IMR-90 (cell line): ENCODE measurements at regions not wholly inside any gene's neighbourhood (a gene's known extent, or its start where the extent isn't known, plus 50 kb on each side); places are given as distances from the start of the nearest gene placed in this dataset.

Experiments
- ATAC-seq: fragments of 200-7000 bp; cut with Tn5 transposase; 2 replicates; pipeline ENCODE4 v1.9.1; 2020; ENCODE audit warnings: low read depth, mild to moderate bottlenecking, moderate library complexity
- BruUV-seq: library from RNA; stranded (reverse); fragments of 400-500 nt; replicated peaks from 2 replicates; lab custom pipeline; 2021; lab: Mats Ljungman, UMichigan
- CTCF ChIA-PET: fragments of 300-600 bp; formaldehyde crosslinking; extraction: SDS; loops from one replicate; lab custom pipeline; 2021; ENCODE audit warnings: antibody characterized with exemption; lab: Yijun Ruan, JAX
- POLR2A ChIA-PET: fragments of 300-600 bp; sonication (Branson Sonifier 250); formaldehyde crosslinking; loops from one replicate; lab custom pipeline; 2022; ENCODE audit warnings: antibody characterized with exemption; ENCODE audit not compliant: unreplicated experiment; lab: Charles Lee
- DNase-seq: peaks from one replicate; pipeline ENCODE4 v3.0.0; 2013
- H2AFZ ChIP-seq: replicated peaks from 2 replicates; pipeline ENCODE3; 2013; ENCODE audit warnings: low read length, mild to moderate bottlenecking; ENCODE audit not compliant: poor library complexity
- H2AK5ac ChIP-seq: 2 replicates; pipeline ENCODE4 v1.6.1; 2013; ENCODE audit warnings: low read depth, low read length, inconsistent platforms
- H2AK9ac ChIP-seq: replicated peaks from 2 replicates; pipeline ENCODE3; 2013; ENCODE audit warnings: mild to moderate bottlenecking, low read depth, low read length, moderate library complexity; ENCODE audit not compliant: poor library complexity
- H2BK120ac ChIP-seq: 2 replicates; pipeline ENCODE4 v1.6.1; 2013; ENCODE audit warnings: low read depth, low read length, inconsistent platforms
- H2BK15ac ChIP-seq: 3 replicates; pipeline ENCODE4 v1.6.1; 2013; ENCODE audit warnings: low read depth, low read length, inconsistent platforms
- H2BK20ac ChIP-seq: 2 replicates; pipeline ENCODE4 v1.6.1; 2013; ENCODE audit warnings: low read depth, mild to moderate bottlenecking, inconsistent platforms, low read length, moderate library complexity
- H2BK5ac ChIP-seq: 2 replicates; pipeline ENCODE4 v1.6.1; 2013; ENCODE audit warnings: mild to moderate bottlenecking, low read depth, low read length, inconsistent platforms; ENCODE audit not compliant: poor library complexity, severe bottlenecking
- H3K14ac ChIP-seq: replicated peaks from 2 replicates; pipeline ENCODE4 v1.6.1; 2013; ENCODE audit warnings: low read depth, low read length, inconsistent platforms
- H3K18ac ChIP-seq: 2 replicates; pipeline ENCODE4 v1.6.1; 2013; ENCODE audit warnings: low read depth, low read length, control low read depth
- H3K23ac ChIP-seq: 2 replicates; pipeline ENCODE4 v1.6.1; 2013; ENCODE audit warnings: low read depth, low read length, inconsistent platforms
- H3K27ac ChIP-seq: 2 replicates; pipeline ENCODE4 v1.5.1; 2013; ENCODE audit warnings: mild to moderate bottlenecking, control low read depth, low read length; ENCODE audit not compliant: insufficient read depth
- H3K27me3 ChIP-seq: 2 replicates; pipeline ENCODE4 v1.6.1; 2013; ENCODE audit warnings: low read length; ENCODE audit not compliant: control insufficient read depth, insufficient read depth
- H3K36me3 ChIP-seq: 2 replicates; pipeline ENCODE4 v1.6.1; 2013; ENCODE audit warnings: low read length, mixed read lengths; ENCODE audit not compliant: control insufficient read depth, insufficient read depth
- H3K4ac ChIP-seq: 2 replicates; pipeline ENCODE4 v1.6.1; 2013; ENCODE audit warnings: low read depth, low read length, inconsistent platforms
- H3K4me1 ChIP-seq: 2 replicates; pipeline ENCODE4 v1.6.1; 2013; ENCODE audit warnings: low read length, mixed read lengths; ENCODE audit not compliant: control insufficient read depth, insufficient read depth
- H3K4me2 ChIP-seq: 2 replicates; pipeline ENCODE4 v1.6.1; 2013; ENCODE audit warnings: low read depth, mild to moderate bottlenecking, control low read depth, low read length, moderate library complexity
- H3K4me3 ChIP-seq: 2 replicates; pipeline ENCODE4 v1.5.1; 2013; ENCODE audit warnings: low read depth, mild to moderate bottlenecking, control low read depth, low read length, moderate library complexity; ENCODE audit not compliant: insufficient read depth
- H3K56ac ChIP-seq: 2 replicates; pipeline ENCODE4 v1.6.1; 2013; ENCODE audit warnings: low read length, inconsistent platforms; ENCODE audit not compliant: insufficient read depth; ENCODE audit errors: extremely low read depth
- H3K79me1 ChIP-seq, 2 experiments: 2 replicates each; pipeline ENCODE4 v1.6.1; 2013; ENCODE audit warnings: low read length in 2 of 2, inconsistent platforms in 1 of 2, low read depth in 1 of 2
- H3K9ac ChIP-seq: 2 replicates; pipeline ENCODE4 v1.6.1; 2013; ENCODE audit warnings: low read depth, low read length, control low read depth
- H3K9me1 ChIP-seq: 2 replicates; pipeline ENCODE4 v1.6.1; 2013; ENCODE audit warnings: low read length, inconsistent platforms; ENCODE audit not compliant: insufficient read depth
- H3K9me3 ChIP-seq: 2 replicates; pipeline ENCODE4 v1.6.1; 2013; ENCODE audit warnings: low read length; ENCODE audit not compliant: control insufficient read depth, insufficient read depth
- H4K20me1 ChIP-seq: 2 replicates; pipeline ENCODE4 v1.6.1; 2013; ENCODE audit warnings: low read length, inconsistent platforms; ENCODE audit not compliant: insufficient read depth
- H4K5ac ChIP-seq: 2 replicates; pipeline ENCODE4 v1.6.1; 2013; ENCODE audit warnings: mild to moderate bottlenecking, low read depth, low read length, control low read depth
- H4K8ac ChIP-seq, 2 experiments: 2 replicates each; pipeline ENCODE4 v1.6.1; 2013; ENCODE audit warnings: low read depth in 2 of 2, low read length in 2 of 2, control low read depth in 1 of 2, inconsistent platforms in 1 of 2
- H4K91ac ChIP-seq: 2 replicates; pipeline ENCODE4 v1.6.1; 2013; ENCODE audit warnings: low read depth, low read length, inconsistent platforms; ENCODE audit not compliant: insufficient read depth
- BHLHE40 ChIP-seq: fragments of 150-350 bp; IDR thresholded peaks from 2 replicates; pipeline ENCODE4 v1.6.1; 2016; ENCODE audit warnings: mild to moderate bottlenecking, low read depth, low read length
- CTCF ChIP-seq: conservative IDR thresholded peaks from 2 replicates; pipeline ENCODE4 v1.5.1; 2012; ENCODE audit warnings: mild to moderate bottlenecking, low read depth, low read length, improper control_type of control experiment
- FOS ChIP-seq: fragments of 150-350 bp; IDR thresholded peaks from 2 replicates; pipeline ENCODE4 v1.6.1; 2016; ENCODE audit warnings: low read depth, low read length
- SMC3 ChIP-seq: fragments of 150-350 bp; IDR thresholded peaks from 2 replicates; pipeline ENCODE4 v1.6.1; 2016; ENCODE audit warnings: low read depth, mild to moderate bottlenecking, antibody characterized with exemption, low read length, moderate library complexity
- dilution Hi-C: fragments of 300-500 bp; cut with HindIII; formaldehyde crosslinking; loops from one replicate; pipeline ENCODE4 v1.14.3; 2018; ENCODE audit warnings: low sequenced_read_pairs; ENCODE audit not compliant: unreplicated experiment
- in situ Hi-C: fragments of 300-500 bp; cut with MboI; formaldehyde crosslinking; loops from 3 replicates; pipeline ENCODE4 v1.14.3; 2019; ENCODE audit warnings: low sequenced_read_pairs, inconsistent platforms, mixed read lengths
- intact Hi-C: fragments of 100-400 bp; cut with micrococcal nuclease; formaldehyde crosslinking; loops from 2 replicates; pipeline ENCODE4 v1.10.0; 2022
- TF ChIP-seq, protein P1 (sequence below): fragments of 150-350 bp; IDR thresholded peaks from 2 replicates; pipeline ENCODE4 v1.6.1; 2016; ENCODE audit warnings: low read depth, mild to moderate bottlenecking, low read length, moderate library complexity, borderline replicate concordance

DNA sequence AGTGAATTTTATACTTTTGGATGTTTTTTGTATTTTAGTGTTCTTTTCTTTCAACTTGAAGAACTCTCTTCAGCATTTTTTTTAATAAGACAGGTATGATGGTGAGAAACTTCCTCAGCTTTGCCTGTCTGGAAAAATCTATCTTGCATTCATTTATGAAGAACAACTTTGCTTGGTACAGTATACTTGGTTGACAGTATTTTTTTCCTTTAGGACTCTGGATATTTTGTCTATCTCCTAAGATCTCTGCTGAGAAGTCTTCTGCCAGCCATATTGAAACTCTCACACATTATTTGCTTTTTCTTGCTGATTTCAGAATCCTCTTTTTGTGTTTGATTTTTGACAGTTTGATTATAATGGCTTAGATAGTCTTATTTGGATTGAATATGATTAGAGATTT lies 405.0 kb upstream of the GHITM start:
- H3K9ac ChIP-seq = no peak overlapping the region
- H4K8ac ChIP-seq = no peak overlapping the region
- no peaks in the 10 kb centered on the region for H3K4me1 ChIP-seq
- no peak overlapping the region for H3K18ac ChIP-seq
- no peak overlapping the region for H2AK9ac ChIP-seq
- POLR2A ChIA-PET = no interaction called here
- BruUV-seq = no TSS peak
- no peaks in the 10 kb centered on the region for H3K79me1 ChIP-seq
- intact Hi-C loops (no loop called here), in situ Hi-C loops (no loop called here), dilution Hi-C loops (no loop called here)
- no peak overlapping the region for H2BK20ac ChIP-seq
- no peak overlapping the region for H4K5ac ChIP-seq
- no peak overlapping the region for H3K4me3 ChIP-seq
- no peak overlapping the region for H4K91ac ChIP-seq
- no peaks in the 10 kb centered on the region for H3K9me1 ChIP-seq
- no peak overlapping the region for H2BK120ac ChIP-seq
- H3K9me3 ChIP-seq = peaks cover 4% of the 10 kb centered on the region; the same call in 1 of the 2 replicates
- no peaks in the 10 kb centered on the region for H4K20me1 ChIP-seq
- H3K27me3 ChIP-seq = no peaks in the 10 kb centered on the region
- H3K27ac ChIP-seq = no peak overlapping the region
- no peak for DNase-seq
- TF ChIP-seq SMC3 (no peak), CTCF (no peak), BHLHE40 (no peak), FOS (no peak)
- TF ChIP-seq, protein P1, sequence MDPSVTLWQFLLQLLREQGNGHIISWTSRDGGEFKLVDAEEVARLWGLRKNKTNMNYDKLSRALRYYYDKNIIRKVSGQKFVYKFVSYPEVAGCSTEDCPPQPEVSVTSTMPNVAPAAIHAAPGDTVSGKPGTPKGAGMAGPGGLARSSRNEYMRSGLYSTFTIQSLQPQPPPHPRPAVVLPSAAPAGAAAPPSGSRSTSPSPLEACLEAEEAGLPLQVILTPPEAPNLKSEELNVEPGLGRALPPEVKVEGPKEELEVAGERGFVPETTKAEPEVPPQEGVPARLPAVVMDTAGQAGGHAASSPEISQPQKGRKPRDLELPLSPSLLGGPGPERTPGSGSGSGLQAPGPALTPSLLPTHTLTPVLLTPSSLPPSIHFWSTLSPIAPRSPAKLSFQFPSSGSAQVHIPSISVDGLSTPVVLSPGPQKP = no peak
- no peak overlapping the region for H3K4me2 ChIP-seq
- H3K36me3 ChIP-seq = no peaks in the 10 kb centered on the region
- H2BK5ac ChIP-seq = no peak overlapping the region
- H2AK5ac ChIP-seq = no peak overlapping the region
- no peak overlapping the region for H2BK15ac ChIP-seq
- H3K23ac ChIP-seq = no peak overlapping the region
- no peak for ATAC-seq
- CTCF ChIA-PET = no interaction called here
- H3K56ac ChIP-seq = no peak overlapping the region
- no peak overlapping the region for H3K4ac ChIP-seq
- H2AFZ ChIP-seq = no peak overlapping the region
- H3K14ac ChIP-seq = no peak overlapping the region
